ENCODE measurements at regions not wholly inside any gene's neighbourhood (a gene's known extent, or its start where the extent isn't known, plus 50 kb on each side); places are given as distances from the start of the nearest gene placed in this dataset.

DNA sequence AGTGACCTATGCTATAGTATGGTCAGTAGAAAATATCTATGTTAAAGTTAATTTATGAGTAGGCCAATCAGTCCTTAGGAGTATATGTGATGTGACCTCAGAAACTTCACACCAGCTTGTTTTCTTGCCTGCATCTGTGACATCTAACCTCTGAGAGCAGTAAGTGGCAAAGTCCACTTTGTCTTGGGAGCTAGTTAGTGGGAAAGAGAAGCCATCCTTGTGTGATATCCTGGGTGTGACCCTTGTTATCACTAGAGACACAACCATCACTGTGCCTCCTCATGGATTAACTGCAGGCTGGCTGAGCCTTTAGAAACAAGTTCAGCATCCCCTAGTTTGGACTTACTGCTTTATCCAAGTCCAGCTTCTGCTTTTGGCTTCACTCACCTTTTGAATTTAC, 170.6 kb upstream of the STXBP6 start:
- Mint-ChIP-seq H3K4me3 (no peak overlapping the region), H3K27me3 (ENCODE audit: low read depth) (no peaks in the 10 kb centered on the region), H3K36me3 (ENCODE audit: low read depth) (no peaks in the 10 kb centered on the region), H3K4me1 (ENCODE audit: low read depth) (no peaks in the 10 kb centered on the region), H3K9me3 (no peaks in the 10 kb centered on the region), H3K27ac (no peak overlapping the region)
- no peak for DNase-seq (ENCODE audit: low spot score)

DNA sequence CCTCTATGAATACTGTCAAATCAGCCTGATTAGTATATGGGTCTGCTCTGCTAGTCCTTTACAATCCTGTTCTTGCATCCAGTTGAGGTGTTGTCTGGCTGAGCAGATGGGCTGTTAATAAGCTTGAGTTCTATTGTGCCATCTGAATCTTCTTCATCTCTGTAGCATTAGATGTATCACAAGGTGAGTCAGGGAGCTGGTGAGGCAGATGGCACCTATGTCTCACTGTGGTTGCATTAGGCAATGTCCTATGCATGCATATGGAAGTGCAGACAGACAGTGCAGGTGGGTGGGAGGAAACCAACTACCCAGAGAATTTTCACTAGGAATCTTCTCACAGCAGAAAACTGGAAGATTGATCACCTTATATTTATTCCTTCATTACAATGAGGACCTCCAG, 165.7 kb upstream of the STXBP6 start:
- Mint-ChIP-seq H3K9me3 (peaks cover 5% of the 10 kb centered on the region), H3K4me3 (no peak overlapping the region), H3K4me1 (ENCODE audit: low read depth) (no peaks in the 10 kb centered on the region), H3K36me3 (ENCODE audit: low read depth) (no peaks in the 10 kb centered on the region), H3K27ac (no peak overlapping the region), H3K27me3 (ENCODE audit: low read depth) (no peaks in the 10 kb centered on the region)
- DNase-seq (ENCODE audit: low spot score), result no peak

DNA sequence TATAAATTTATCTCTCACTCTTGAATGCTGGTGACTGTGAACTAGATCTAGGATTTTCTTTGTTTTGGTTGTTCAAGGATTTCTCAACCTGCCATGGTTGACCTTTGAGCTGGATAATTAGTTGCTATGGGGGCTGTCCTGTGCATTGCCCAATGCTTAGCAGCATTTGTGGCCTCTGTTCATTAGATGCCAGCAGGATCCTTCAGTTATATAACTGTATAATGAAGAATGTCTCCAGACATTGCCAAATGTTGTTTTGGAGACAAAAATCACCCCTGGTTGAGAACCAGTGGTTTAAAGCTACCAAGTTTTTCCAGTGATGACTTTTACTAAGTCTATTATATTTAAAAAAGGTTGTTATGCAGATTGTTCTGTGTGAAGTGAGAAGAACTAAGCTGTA, 147.9 kb upstream of the STXBP6 start:
- Mint-ChIP-seq H3K27me3 (ENCODE audit: low read depth) (no peaks in the 10 kb centered on the region), H3K36me3 (ENCODE audit: low read depth) (no peaks in the 10 kb centered on the region), H3K27ac (no peak overlapping the region), H3K9me3 (peaks cover 7% of the 10 kb centered on the region), H3K4me3 (no peak overlapping the region), H3K4me1 (ENCODE audit: low read depth) (no peaks in the 10 kb centered on the region)
- DNase-seq (ENCODE audit: low spot score), result no peak

DNA sequence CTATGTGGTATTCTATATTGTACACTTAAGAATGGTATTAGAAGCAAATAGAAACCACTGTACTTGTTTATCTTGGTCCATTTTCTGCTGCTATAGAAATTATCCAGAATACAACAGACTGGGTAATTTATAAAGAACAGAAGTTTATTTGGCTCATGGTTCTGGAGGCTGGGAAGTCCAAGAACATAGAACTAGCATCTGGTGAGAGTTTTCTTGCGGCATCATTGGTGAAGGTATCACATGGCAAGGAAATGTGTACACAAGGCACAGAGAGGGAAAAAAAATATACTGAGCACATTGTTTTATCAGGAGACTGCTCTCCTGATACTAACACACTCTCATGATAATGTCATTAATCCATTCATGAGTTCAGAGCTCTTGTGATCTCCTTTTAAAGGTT, 130.3 kb upstream of the STXBP6 start:
- DNase-seq (ENCODE audit: low spot score), result no peak
- Mint-ChIP-seq H3K27ac (no peak overlapping the region), H3K4me3 (no peak overlapping the region), H3K9me3 (peaks cover 5% of the 10 kb centered on the region), H3K36me3 (ENCODE audit: low read depth) (no peaks in the 10 kb centered on the region), H3K4me1 (ENCODE audit: low read depth) (no peaks in the 10 kb centered on the region), H3K27me3 (ENCODE audit: low read depth) (no peaks in the 10 kb centered on the region)

DNA sequence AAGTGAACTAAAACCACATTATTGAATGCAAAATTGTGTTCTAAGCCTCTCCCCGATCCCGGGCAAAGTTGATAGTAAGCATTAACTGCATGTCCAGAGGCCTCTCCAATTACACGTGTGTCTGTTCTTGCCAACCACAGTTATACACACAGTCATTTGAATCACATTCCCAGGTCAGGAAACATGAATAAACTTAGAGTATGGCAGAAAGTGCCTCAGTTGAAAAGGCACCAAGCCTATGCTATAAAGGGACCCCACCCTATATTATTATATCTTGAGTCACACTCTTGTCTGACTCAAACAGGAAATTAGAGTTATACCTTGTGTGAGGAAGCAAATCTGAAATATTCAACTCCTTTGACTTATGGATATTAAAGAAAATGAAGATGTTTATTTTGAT, 128.3 kb upstream of the STXBP6 start:
- Mint-ChIP-seq H3K27ac (no peak overlapping the region), H3K4me1 (ENCODE audit: low read depth) (no peaks in the 10 kb centered on the region), H3K36me3 (ENCODE audit: low read depth) (no peaks in the 10 kb centered on the region), H3K9me3 (no peaks in the 10 kb centered on the region), H3K27me3 (ENCODE audit: low read depth) (no peaks in the 10 kb centered on the region), H3K4me3 (no peak overlapping the region)
- DNase-seq (ENCODE audit: low spot score), result no peak

DNA sequence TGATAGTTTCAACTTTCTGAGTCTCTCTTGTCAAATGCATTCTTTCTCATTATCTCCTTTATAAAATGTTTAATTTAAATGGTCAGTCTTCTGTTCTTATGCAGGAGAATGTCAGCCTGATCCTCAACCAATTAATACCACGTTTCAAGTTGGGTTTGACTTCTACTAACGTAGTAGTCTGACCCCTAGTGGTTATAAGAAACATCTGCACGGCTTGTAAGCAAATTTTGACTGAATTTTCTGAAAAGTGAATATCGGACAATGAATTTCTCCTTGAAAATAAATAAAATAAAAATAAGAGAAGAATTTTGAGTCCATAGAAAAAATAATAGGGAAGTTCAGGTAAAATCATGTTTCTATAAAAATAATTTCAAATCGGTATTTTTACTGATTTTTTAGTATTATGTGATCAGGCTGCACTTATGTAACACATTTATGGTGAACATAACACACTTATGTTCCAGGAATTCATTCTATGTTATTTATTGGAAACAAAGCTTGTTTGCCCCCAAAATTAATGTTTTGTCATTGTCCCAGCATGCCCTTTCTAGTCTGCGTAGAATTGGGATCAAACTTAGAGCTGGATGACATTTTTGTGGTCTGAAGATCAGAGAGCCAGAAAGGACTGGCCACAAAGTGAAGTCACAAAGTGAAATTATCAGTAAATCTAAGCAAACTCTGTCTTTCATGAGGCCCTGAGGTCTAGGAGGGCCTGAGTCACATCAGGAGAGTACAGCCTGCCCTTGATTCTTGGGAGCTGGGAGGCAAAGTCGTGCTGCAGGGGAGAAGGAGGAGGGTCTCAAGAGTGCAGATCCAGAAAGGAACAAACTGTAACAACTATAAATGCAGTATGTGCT, 101.2 kb upstream of the STXBP6 start:
- H3K4me1 Mint-ChIP-seq (ENCODE audit: low read depth), result no peaks in the 10 kb centered on the region
- no peaks in the 10 kb centered on the region for H3K36me3 Mint-ChIP-seq (ENCODE audit: low read depth)
- H3K27me3 Mint-ChIP-seq (ENCODE audit: low read depth), result no peaks in the 10 kb centered on the region
- no peak overlapping the region for H3K4me3 Mint-ChIP-seq
- no peak for DNase-seq (ENCODE audit: low spot score)
- H3K27ac Mint-ChIP-seq, result no peak overlapping the region
- H3K9me3 Mint-ChIP-seq, result no peaks in the 10 kb centered on the region

DNA sequence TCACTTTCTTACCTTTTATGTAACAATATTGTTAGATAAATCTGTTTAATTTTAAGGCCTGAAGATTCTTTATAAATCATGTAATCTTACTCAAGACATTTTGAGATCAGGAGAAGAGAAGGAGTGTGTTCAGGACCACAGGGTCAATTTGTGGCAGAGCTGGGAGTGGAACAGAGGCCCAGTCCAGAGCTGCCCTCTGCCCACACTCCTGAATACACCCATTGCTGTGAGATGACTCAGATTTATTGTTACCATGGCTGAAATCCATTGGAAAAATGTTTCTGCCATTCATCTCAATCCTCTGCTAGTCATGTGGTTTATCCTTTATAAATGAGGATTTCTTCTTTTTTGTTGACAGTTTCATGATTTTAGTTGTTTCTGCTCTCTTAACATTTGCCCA, 100.5 kb upstream of the STXBP6 start:
- Mint-ChIP-seq H3K27me3 (ENCODE audit: low read depth) (no peaks in the 10 kb centered on the region), H3K27ac (no peak overlapping the region), H3K9me3 (no peaks in the 10 kb centered on the region), H3K4me3 (no peak overlapping the region), H3K36me3 (ENCODE audit: low read depth) (no peaks in the 10 kb centered on the region), H3K4me1 (ENCODE audit: low read depth) (no peaks in the 10 kb centered on the region)
- no peak for DNase-seq (ENCODE audit: low spot score)

DNA sequence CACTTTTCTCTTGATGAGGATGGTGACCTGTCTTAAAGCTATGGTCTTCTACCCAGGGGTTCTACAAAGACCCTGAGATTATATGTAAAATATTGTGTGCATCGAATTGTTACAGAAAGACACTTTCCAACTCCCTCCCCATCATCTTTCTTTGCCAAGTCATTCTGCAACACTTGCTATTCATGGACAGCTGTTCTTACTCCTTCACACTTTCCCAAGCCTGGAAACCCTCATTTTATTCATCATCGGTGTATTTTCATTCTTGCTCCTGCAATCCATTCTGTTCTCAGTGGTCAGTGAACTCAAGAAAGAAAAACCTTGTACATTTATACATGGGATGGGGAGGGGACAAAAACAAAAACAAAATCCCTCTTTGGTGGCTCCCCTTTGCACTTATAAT, 90.5 kb upstream of the STXBP6 start:
- Mint-ChIP-seq H3K4me3 (no peak overlapping the region), H3K27me3 (ENCODE audit: low read depth) (no peaks in the 10 kb centered on the region), H3K4me1 (ENCODE audit: low read depth) (no peaks in the 10 kb centered on the region), H3K36me3 (ENCODE audit: low read depth) (no peaks in the 10 kb centered on the region), H3K9me3 (no peaks in the 10 kb centered on the region), H3K27ac (no peak overlapping the region)
- no peak for DNase-seq (ENCODE audit: low spot score)

DNA sequence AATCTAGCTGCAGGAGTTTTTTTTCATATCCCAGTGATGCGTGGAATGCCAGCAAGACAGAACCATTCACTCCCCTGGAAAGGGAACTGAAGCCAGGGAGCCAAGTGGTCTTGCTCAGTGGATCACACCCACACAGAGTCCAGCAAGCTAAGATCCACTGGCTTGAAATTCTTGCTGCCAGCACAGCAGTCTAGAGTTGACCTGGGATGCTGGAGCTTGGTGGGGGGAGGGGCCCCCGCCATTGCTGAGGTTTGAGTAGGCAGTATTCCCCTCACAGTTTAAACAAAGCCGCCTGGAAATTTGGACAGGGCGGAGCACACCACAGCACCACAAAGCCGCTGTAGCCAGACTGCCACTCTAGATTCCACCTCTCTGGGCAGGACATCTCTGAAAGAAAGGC, 86.9 kb upstream of the STXBP6 start:
- H3K27me3 Mint-ChIP-seq (ENCODE audit: low read depth), result peaks cover 8% of the 10 kb centered on the region
- DNase-seq (ENCODE audit: low spot score), result no peak
- no peaks in the 10 kb centered on the region for H3K9me3 Mint-ChIP-seq
- H3K36me3 Mint-ChIP-seq (ENCODE audit: low read depth), result no peaks in the 10 kb centered on the region
- no peak overlapping the region for H3K4me3 Mint-ChIP-seq
- peaks cover 3% of the 10 kb centered on the region for H3K4me1 Mint-ChIP-seq (ENCODE audit: low read depth)
- no peak overlapping the region for H3K27ac Mint-ChIP-seq

DNA sequence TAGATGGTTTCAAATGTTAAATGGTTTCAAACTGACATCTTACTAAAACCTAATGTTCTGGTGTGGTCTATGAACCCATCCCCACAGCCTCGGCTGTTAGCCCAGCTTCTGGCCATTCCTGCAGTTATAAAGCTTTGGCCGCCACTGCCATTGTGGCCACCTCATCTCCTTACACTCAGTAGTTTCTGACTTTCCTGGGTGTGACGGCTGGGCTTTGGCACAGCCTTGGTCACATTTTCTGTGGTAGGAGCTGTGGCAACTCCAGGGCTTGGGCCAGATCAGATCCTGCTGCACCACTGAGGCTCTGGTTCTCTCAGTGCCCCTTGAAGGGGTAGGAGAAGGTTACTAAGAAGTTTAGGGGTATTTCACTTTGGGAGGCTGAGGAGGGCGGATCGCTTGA, 84.2 kb upstream of the STXBP6 start:
- Mint-ChIP-seq H3K27ac (no peak overlapping the region), H3K4me1 (ENCODE audit: low read depth) (peaks cover 3% of the 10 kb centered on the region), H3K9me3 (no peaks in the 10 kb centered on the region), H3K4me3 (no peak overlapping the region), H3K36me3 (ENCODE audit: low read depth) (no peaks in the 10 kb centered on the region), H3K27me3 (ENCODE audit: low read depth) (peaks cover 13% of the 10 kb centered on the region)
- DNase-seq (ENCODE audit: low spot score), result no peak

DNA sequence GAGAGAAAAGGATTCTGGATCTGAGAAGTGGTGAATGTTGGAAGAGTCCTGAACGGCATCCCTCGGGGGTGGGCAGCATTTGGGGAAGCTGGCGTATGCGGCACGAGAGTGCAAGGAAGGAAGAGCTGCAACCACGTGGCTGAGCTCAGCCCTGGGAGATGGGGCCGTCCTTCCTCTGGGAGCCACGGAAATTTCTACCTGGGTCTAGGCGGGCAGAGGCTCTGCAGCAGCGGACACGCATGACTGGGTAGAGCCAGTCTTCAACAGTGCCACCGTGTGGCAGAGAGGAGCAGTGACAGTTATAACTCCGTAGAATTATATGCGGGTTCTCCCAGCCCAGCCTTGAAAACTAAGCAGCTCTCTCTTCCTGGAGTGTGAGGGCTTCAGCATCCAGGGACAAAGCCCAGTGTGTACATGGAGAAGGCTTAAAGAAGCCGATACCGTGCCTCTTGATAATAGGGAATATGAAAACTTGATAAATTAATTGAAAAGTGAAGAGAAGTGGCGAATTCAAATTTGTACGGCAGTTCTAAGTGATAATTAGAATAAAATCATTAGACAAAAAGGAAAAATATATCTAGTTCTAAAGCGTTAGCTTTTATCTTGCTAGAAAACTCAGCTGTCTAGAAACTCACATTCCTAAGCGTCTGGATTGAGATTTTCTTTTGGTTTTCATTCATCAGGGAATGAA, 82.9 kb upstream of the STXBP6 start:
- Mint-ChIP-seq H3K9me3 (no peaks in the 10 kb centered on the region), H3K27ac (no peak overlapping the region), H3K4me3 (no peak overlapping the region), H3K4me1 (ENCODE audit: low read depth) (peaks cover 3% of the 10 kb centered on the region), H3K27me3 (ENCODE audit: low read depth) (peaks cover 13% of the 10 kb centered on the region), H3K36me3 (ENCODE audit: low read depth) (no peaks in the 10 kb centered on the region)
- DNase-seq (ENCODE audit: low spot score), result peak; percentile 25

DNA sequence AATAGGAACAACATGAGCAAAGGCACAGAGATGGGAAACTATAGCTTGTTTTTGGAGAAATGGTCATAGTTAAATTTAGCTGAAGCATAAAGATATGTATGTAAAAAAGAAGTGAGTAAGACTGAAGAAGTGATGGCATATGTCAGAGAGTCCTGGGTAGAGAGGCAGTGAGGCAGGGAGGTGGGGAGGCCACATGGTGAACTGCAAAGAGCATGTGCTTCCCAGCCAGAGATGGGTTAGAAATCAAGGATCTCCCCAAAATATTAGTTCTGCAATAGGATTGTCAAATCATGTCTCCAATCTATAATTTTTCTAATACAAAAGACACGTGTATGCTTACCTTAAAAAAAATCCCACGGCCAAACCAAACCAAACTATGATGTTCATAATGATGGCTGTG, 82.1 kb upstream of the STXBP6 start:
- Mint-ChIP-seq H3K27ac (no peak overlapping the region), H3K4me3 (no peak overlapping the region), H3K27me3 (ENCODE audit: low read depth) (peaks cover 13% of the 10 kb centered on the region), H3K9me3 (no peaks in the 10 kb centered on the region), H3K36me3 (ENCODE audit: low read depth) (no peaks in the 10 kb centered on the region), H3K4me1 (ENCODE audit: low read depth) (peaks cover 3% of the 10 kb centered on the region)
- no peak for DNase-seq (ENCODE audit: low spot score)

DNA sequence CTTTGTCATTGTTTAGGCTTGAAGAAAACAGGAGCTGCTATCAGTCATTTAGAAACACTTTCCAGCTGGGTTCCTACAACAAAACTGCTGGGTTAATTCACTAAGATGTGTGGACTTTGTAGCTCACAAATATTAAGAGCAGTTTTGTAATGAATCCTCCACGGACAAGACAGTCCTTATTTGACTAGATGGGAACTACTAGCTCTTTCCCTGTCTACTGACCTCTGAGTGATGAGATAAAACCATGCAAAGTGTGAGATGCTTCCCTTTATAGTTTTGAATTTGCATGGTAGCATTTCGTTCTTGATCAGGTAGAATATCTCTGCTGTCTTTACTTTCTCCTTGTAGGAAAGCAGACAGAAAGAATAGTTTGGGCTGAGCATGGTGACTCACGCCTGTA, 72.9 kb upstream of the STXBP6 start:
- no peak overlapping the region for H3K4me3 Mint-ChIP-seq
- H3K36me3 Mint-ChIP-seq (ENCODE audit: low read depth), result no peaks in the 10 kb centered on the region
- no peaks in the 10 kb centered on the region for H3K4me1 Mint-ChIP-seq (ENCODE audit: low read depth)
- no peak for DNase-seq (ENCODE audit: low spot score)
- no peaks in the 10 kb centered on the region for H3K27me3 Mint-ChIP-seq (ENCODE audit: low read depth)
- H3K27ac Mint-ChIP-seq, result no peak overlapping the region
- no peaks in the 10 kb centered on the region for H3K9me3 Mint-ChIP-seq

DNA sequence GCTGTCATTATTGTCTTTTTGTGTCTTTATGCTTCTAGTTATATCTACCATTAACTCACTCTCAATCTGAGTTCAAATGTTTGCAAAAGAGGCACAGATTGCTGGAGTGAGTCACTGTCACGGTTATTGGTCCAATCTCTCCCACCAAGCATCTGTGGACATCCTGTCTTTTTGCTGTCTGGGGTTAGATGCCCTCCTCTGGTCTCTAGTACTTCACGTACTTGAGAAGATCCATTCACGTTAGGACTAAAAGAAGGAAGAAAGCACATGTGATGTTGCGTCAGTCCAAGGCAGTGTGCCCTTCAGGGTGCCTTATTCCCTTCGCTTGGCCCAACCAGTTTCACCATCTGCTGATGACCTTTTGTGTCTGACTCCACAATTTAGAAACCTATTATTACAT, 72.3 kb upstream of the STXBP6 start:
- no peak overlapping the region for H3K4me3 Mint-ChIP-seq
- H3K27me3 Mint-ChIP-seq (ENCODE audit: low read depth), result no peaks in the 10 kb centered on the region
- H3K27ac Mint-ChIP-seq, result no peak overlapping the region
- no peak for DNase-seq (ENCODE audit: low spot score)
- no peaks in the 10 kb centered on the region for H3K4me1 Mint-ChIP-seq (ENCODE audit: low read depth)
- H3K36me3 Mint-ChIP-seq (ENCODE audit: low read depth), result no peaks in the 10 kb centered on the region
- no peaks in the 10 kb centered on the region for H3K9me3 Mint-ChIP-seq
